ENCODE measurements at regions not wholly inside any gene's neighbourhood (a gene's known extent, or its start where the extent isn't known, plus 50 kb on each side); places are given as distances from the start of the nearest gene placed in this dataset.

DNA sequence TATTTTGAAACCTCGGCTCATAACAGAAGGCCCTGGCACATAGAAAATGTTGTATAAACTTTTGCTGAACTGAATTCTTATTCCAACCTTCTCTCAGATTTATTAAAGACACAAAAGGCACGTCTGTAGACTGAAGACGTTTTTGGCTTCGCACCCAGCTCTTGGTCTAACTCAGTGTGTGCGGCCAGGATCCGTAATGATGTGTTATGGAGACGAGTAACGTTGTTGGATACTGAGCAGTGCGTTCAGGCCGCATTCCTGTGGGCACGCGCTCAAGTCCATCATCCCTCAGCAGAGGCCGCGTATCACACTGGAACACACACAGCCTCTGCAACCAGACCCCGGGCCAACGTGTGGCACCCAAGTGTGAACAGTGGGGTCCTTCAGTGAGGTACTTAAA lies 154.8 kb upstream of the RAB4A start:
- Histone ChIP-seq H3K4me3 (no peak overlapping the region), H3K9me3 (no peaks in the 10 kb centered on the region), H3K4me1 (ENCODE audit: low read depth) (peaks cover 7% of the 10 kb centered on the region), H3K36me3 (ENCODE audit: low read depth) (no peaks in the 10 kb centered on the region)
- DNase-seq (no peak), ATAC-seq (no peak)
- intact Hi-C loops (cut with DNase I, micrococcal nuclease) = no loop called here
- TF ChIP-seq, protein P1, sequence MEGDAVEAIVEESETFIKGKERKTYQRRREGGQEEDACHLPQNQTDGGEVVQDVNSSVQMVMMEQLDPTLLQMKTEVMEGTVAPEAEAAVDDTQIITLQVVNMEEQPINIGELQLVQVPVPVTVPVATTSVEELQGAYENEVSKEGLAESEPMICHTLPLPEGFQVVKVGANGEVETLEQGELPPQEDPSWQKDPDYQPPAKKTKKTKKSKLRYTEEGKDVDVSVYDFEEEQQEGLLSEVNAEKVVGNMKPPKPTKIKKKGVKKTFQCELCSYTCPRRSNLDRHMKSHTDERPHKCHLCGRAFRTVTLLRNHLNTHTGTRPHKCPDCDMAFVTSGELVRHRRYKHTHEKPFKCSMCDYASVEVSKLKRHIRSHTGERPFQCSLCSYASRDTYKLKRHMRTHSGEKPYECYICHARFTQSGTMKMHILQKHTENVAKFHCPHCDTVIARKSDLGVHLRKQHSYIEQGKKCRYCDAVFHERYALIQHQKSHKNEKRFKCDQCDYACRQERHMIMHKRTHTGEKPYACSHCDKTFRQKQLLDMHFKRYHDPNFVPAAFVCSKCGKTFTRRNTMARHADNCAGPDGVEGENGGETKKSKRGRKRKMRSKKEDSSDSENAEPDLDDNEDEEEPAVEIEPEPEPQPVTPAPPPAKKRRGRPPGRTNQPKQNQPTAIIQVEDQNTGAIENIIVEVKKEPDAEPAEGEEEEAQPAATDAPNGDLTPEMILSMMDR (IDR thresholded peaks at IDR 0.05) = no peak

DNA sequence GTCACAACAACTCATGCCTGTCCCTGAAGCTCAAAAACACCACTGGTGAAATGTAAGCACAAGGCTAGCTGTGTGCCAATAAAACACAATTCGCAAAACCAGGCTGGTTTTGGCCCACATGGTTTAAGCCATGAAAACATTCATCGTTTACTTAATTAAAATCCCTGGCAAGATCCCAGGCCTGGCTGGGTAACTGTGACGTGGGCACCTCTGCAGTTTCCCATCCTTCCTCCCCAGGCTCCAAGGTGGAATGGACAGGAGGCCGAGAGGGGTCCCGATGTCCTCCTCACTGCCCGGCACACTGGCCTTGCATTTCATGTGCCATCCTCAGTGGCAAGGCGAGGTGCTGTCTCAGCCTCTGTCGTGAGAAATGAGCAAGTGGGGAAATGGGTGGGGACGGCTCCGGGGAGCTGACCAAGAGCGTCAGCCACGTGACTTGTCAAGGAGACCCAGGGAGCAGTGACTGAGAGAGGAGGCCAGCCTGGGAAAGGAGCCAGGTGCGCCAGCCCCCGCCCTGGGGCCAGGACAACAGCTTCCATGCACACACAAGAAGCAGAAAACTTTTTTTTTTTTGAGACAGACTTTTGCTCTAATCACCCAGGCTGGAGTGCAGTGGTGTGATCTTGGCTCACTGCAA lies 153.1 kb upstream of the RAB4A start:
- intact Hi-C loops (cut with DNase I, micrococcal nuclease) = no loop called here
- TF ChIP-seq, protein P1 (IDR thresholded peaks at IDR 0.05) = no peak
- DNase-seq = peak; percentile 51 to 71 (median 70)
- peak; percentile 77 for ATAC-seq
- Histone ChIP-seq H3K36me3 (ENCODE audit: low read depth) (no peaks in the 10 kb centered on the region), H3K9me3 (no peaks in the 10 kb centered on the region), H3K4me1 (ENCODE audit: low read depth) (peaks cover 7% of the 10 kb centered on the region), H3K4me3 (no peak overlapping the region)

DNA sequence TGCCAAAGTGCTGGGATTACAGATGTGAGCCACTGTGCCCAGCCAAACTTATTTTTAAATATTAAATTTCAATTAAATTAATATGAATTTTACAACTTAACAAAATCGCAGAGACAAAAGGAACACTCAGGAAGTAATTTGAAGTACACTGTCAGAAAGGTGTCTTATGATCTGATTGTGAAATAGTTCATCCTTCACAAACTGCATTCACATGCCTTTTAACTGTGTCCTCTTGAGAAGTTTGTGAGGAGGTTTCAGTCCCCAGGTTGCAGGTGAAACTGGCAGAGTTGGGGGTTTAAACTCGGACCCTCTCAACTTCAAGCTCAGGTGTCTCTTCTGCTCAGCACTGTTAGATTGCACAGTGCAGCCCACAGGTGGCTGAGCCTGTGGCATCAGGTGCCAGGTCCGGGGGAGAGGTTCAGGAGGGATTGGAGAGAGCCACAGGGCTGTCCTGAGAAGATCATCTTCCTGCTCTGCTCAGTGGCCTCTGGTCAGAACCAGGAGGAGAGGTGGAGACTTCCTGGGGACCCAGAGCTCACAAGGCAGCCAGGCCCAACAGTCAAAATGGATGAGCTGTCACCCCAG lies 152.3 kb upstream of the RAB4A start:
- TF ChIP-seq, protein P1 (IDR thresholded peaks at IDR 0.05) = no peak
- ATAC-seq = no peak
- DNase-seq = no peak
- Histone ChIP-seq H3K4me1 (ENCODE audit: low read depth) (peaks cover 7% of the 10 kb centered on the region), H3K36me3 (ENCODE audit: low read depth) (no peaks in the 10 kb centered on the region), H3K4me3 (no peak overlapping the region), H3K9me3 (no peaks in the 10 kb centered on the region)
- intact Hi-C loops (cut with DNase I, micrococcal nuclease) = no loop called here

DNA sequence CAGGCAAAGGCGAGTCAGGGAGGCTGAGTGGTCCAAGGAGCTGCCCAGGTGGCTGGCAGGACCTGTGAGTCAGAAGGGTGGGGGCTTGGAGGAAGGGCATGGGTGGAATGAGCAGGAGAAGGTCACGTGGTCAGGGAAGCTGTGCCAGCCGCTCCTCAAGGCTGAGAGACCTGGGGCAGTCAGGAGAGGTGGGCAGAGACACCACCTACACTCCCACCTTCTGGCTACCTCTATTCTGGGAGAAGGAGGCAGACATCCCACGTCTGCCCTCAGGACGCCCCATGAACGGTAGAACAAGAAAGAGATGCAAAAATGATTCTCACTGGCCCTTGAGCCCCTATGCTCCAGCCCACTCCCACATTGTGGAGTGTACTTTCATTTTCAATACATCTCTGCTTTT lies 151.8 kb upstream of the RAB4A start:
- no peak for DNase-seq
- no peak for ATAC-seq
- no peaks in the 10 kb centered on the region for H3K9me3 ChIP-seq
- intact Hi-C loops (cut with DNase I, micrococcal nuclease) = no loop called here
- no peak overlapping the region for H3K4me3 ChIP-seq
- no peaks in the 10 kb centered on the region for H3K36me3 ChIP-seq (ENCODE audit: low read depth)
- peaks cover 7% of the 10 kb centered on the region for H3K4me1 ChIP-seq (ENCODE audit: low read depth)
- TF ChIP-seq, protein P1 (IDR thresholded peaks at IDR 0.05) = no peak

DNA sequence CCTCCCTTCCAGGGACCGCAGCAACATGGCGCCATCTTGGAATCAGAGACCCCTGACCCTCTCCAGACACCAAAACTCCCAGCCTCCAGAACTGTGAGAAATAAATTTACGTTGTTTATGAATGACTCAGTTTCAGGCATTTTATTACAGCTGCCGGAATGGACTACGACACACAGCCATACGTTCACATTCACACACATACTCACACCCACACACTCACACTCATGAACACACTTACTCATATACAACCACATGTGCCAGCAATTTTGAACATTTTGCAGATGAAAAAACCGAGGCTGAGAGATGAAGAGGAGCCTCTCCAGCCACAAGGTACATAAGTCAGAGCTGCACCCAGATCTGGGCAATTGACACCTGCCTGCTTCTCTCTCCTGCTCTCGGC lies 151.0 kb upstream of the RAB4A start:
- Histone ChIP-seq H3K4me3 (no peak overlapping the region), H3K9me3 (no peaks in the 10 kb centered on the region), H3K4me1 (ENCODE audit: low read depth) (peaks cover 7% of the 10 kb centered on the region), H3K36me3 (ENCODE audit: low read depth) (no peaks in the 10 kb centered on the region)
- intact Hi-C loops (cut with DNase I, micrococcal nuclease) = no loop called here
- no peak for ATAC-seq
- TF ChIP-seq, protein P1 (IDR thresholded peaks at IDR 0.05) = no peak
- DNase-seq = no peak

All from mucosa of descending colon (tissue), 3 donors.